ENCODE measurements at regions not wholly inside any gene's neighbourhood (a gene's known extent, or its start where the extent isn't known, plus 50 kb on each side); places are given as distances from the start of the nearest gene placed in this dataset.

- Mint-ChIP-seq H3K36me3 (ENCODE audit: low read depth) (no peaks in the 10 kb centered on the region), H3K27ac (peak overlapping the region; percentile 60), H3K27me3 (ENCODE audit: insufficient read depth) (no peaks in the 10 kb centered on the region), H3K4me3 (no peak overlapping the region), H3K9me3 (no peaks in the 10 kb centered on the region), H3K4me1 (ENCODE audit: low read depth) (peaks cover 24% of the 10 kb centered on the region)
- no peak for TF ChIP-seq CTCF (IDR thresholded peaks at IDR 0.05)
- no peak for DNase-seq
These were observed 1040.4 kb upstream of the CDH2 start for GRCh38 chr18:29217124-29217915.

DNA sequence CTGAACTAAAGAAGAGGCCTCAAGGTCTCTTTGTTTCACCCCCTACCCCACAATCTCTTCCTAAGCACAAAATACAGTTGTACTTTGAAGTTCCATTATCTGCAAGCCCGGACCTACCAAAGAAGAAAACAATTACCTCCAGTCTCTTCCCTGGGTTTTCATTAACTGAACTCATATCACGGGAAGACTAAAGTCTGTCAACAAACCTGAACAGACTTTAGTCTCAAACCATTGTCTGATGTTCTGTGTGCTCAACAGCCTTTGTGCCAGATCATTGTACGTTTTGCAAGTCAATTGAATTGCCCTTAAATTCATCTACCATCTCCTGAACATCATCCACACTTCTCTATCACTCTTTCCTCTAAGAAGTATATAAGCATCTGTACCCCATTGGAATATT is 1021.9 kb upstream of the CDH2 start:
- Mint-ChIP-seq H3K9me3 (no peaks in the 10 kb centered on the region), H3K36me3 (ENCODE audit: low read depth) (peaks cover 7% of the 10 kb centered on the region; the same call in 1 of the 2 replicates), H3K27ac (no peak overlapping the region), H3K4me1 (ENCODE audit: low read depth) (peaks cover 24% of the 10 kb centered on the region), H3K27me3 (ENCODE audit: insufficient read depth) (peaks cover 1% of the 10 kb centered on the region; the same call in 1 of the 2 replicates), H3K4me3 (no peak overlapping the region)
- no peak for TF ChIP-seq CTCF (IDR thresholded peaks at IDR 0.05)
- no peak for DNase-seq

DNA sequence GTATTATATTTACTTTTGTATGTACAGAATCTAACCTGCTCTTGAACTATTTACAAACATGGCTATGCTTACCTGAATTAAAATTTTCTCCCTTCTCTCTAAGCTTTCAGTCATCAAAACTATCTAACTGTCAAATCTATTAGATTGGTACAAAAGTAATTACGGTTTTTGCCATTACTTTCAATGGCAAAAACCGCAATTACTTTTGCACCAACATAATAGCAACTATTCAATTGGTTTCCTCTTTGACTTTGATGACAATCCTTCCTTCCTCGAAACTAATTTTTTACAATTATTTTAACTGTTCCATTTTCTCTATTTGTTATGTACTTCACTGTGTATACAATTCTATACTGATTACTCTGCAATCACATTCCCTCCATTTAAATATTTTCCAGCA is 1019.4 kb upstream of the CDH2 start:
- no peak overlapping the region for H3K4me3 Mint-ChIP-seq
- TF ChIP-seq CTCF (IDR thresholded peaks at IDR 0.05) = no peak
- no peaks in the 10 kb centered on the region for H3K27me3 Mint-ChIP-seq (ENCODE audit: insufficient read depth)
- H3K4me1 Mint-ChIP-seq (ENCODE audit: low read depth) = peaks cover 17% of the 10 kb centered on the region
- no peaks in the 10 kb centered on the region; the same call in 1 of the 2 replicates for H3K36me3 Mint-ChIP-seq (ENCODE audit: low read depth)
- no peaks in the 10 kb centered on the region for H3K9me3 Mint-ChIP-seq
- H3K27ac Mint-ChIP-seq = no peak overlapping the region
- DNase-seq = no peak

- Mint-ChIP-seq H3K9me3 (no peaks in the 10 kb centered on the region), H3K36me3 (ENCODE audit: low read depth) (no peaks in the 10 kb centered on the region), H3K27me3 (ENCODE audit: insufficient read depth) (no peaks in the 10 kb centered on the region; the same call in 1 of the 2 replicates), H3K4me1 (ENCODE audit: low read depth) (peaks cover 27% of the 10 kb centered on the region), H3K4me3 (no peak overlapping the region), H3K27ac (no peak overlapping the region)
- peak; percentile 27 for DNase-seq
- peak; percentile 75 for TF ChIP-seq CTCF (IDR thresholded peaks at IDR 0.05)
These were observed 1014.3 kb upstream of the CDH2 start for GRCh38 chr18:29191263-29191662.

DNA sequence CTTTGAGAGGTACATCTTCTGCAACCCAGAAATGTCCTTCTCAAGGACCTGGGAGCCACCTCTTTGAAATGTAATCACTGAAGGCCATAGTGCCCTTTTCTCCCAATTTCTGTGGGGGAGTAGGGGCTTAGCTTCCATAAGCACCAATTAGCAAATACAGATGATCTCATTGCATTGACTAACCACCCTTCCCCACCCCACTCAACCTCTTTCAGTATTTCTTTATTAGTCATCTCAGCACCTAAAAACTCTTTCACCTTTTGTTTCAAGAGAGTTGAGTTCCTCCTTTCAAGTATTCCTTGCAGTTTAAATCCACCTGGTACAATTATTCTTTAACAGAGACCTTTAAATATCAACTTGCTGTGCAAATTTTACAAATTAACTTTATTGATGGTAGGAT is 1011.8 kb upstream of the CDH2 start:
- no peaks in the 10 kb centered on the region for H3K9me3 Mint-ChIP-seq
- TF ChIP-seq CTCF (IDR thresholded peaks at IDR 0.05) = no peak
- H3K4me3 Mint-ChIP-seq = no peak overlapping the region
- no peak for DNase-seq
- H3K36me3 Mint-ChIP-seq (ENCODE audit: low read depth) = no peaks in the 10 kb centered on the region
- H3K27me3 Mint-ChIP-seq (ENCODE audit: insufficient read depth) = no peaks in the 10 kb centered on the region; the same call in 1 of the 2 replicates
- H3K27ac Mint-ChIP-seq = no peak overlapping the region
- peaks cover 36% of the 10 kb centered on the region for H3K4me1 Mint-ChIP-seq (ENCODE audit: low read depth)

Data from HFFc6 (cell line).